Endodermal cell (in vitro differentiated cells): ENCODE measurements at regions not wholly inside any gene's neighbourhood (a gene's known extent, or its start where the extent isn't known, plus 50 kb on each side); places are given as distances from the start of the nearest gene placed in this dataset.

ENCODE experiments used
- DNase-seq: peaks from one replicate; pipeline ENCODE4 v3.0.0-alpha.2; 2017
- H3K27ac ChIP-seq: 2 replicates; pipeline ENCODE4 v1.5.1; 2013; ENCODE audit warnings: mild to moderate bottlenecking, low read depth, low read length, moderate library complexity
- H3K27me3 ChIP-seq: 2 replicates; pipeline ENCODE4 v1.6.1; 2013; ENCODE audit warnings: mild to moderate bottlenecking, low read length, moderate library complexity; ENCODE audit not compliant: insufficient read depth, control insufficient read depth, poor library complexity, severe bottlenecking
- H3K36me3 ChIP-seq: 2 replicates; pipeline ENCODE4 v1.7.0; 2013; ENCODE audit warnings: mild to moderate bottlenecking, low read length, moderate library complexity; ENCODE audit not compliant: control insufficient read depth, insufficient read depth
- H3K4me1 ChIP-seq: one replicate; pipeline ENCODE4 v1.7.0; 2013; ENCODE audit warnings: low read length; ENCODE audit not compliant: control insufficient read depth, insufficient read depth
- H3K4me3 ChIP-seq: 2 replicates; pipeline ENCODE4 v1.5.1; 2013; ENCODE audit warnings: mild to moderate bottlenecking, low read length, moderate library complexity
- H3K9ac ChIP-seq: 2 replicates; pipeline ENCODE4 v1.6.1; 2013; ENCODE audit warnings: mild to moderate bottlenecking, low read length, moderate library complexity; ENCODE audit not compliant: poor library complexity, severe bottlenecking; ENCODE audit errors: extremely low read depth
- H3K9me3 ChIP-seq: 2 replicates; pipeline ENCODE4 v1.6.1; 2013; ENCODE audit warnings: mild to moderate bottlenecking, low read length, moderate library complexity; ENCODE audit not compliant: control insufficient read depth
- H3K27ac Mint-ChIP-seq: 2 replicates; pipeline ENCODE4 v1.8.0; 2020; ENCODE audit warnings: mixed read lengths
- H3K27me3 Mint-ChIP-seq: 2 replicates; pipeline ENCODE4 v1.8.0; 2021; ENCODE audit warnings: mild to moderate bottlenecking, mixed read lengths; ENCODE audit not compliant: insufficient read depth
- H3K36me3 Mint-ChIP-seq: 2 replicates; pipeline ENCODE4 v1.8.0; 2020; ENCODE audit warnings: low read depth, mixed read lengths
- H3K4me1 Mint-ChIP-seq: 2 replicates; pipeline ENCODE4 v1.8.0; 2020; ENCODE audit warnings: mixed read lengths
- H3K4me3 Mint-ChIP-seq: 2 replicates; pipeline ENCODE4 v1.8.0; 2020; ENCODE audit warnings: mild to moderate bottlenecking, moderate library complexity, mixed read lengths
- H3K9me3 Mint-ChIP-seq: 2 replicates; pipeline ENCODE4 v1.8.0; 2020; ENCODE audit warnings: mild to moderate bottlenecking, mixed read lengths
- WGBS, 2 experiments: methylation state at CpG; one replicate each; pipeline versions ENCODE4 v1.1.5 to v1.1.7; 2013; ENCODE audit warnings: missing lambda C conversion rate in 2 of 2, mixed read lengths in 1 of 2; ENCODE audit not compliant: insufficient coverage in 1 of 2, insufficient read length in 1 of 2; 5-methylcytosine and 5-hydroxymethylcytosine counted together
- TF ChIP-seq, protein P1 (sequence below): fragments of 200-600 bp; sonication (generic); conservative IDR thresholded peaks from 2 replicates; pipeline ENCODE4 v1.5.0; 2021; ENCODE audit warnings: antibody characterized with exemption, mild to moderate bottlenecking

DNA sequence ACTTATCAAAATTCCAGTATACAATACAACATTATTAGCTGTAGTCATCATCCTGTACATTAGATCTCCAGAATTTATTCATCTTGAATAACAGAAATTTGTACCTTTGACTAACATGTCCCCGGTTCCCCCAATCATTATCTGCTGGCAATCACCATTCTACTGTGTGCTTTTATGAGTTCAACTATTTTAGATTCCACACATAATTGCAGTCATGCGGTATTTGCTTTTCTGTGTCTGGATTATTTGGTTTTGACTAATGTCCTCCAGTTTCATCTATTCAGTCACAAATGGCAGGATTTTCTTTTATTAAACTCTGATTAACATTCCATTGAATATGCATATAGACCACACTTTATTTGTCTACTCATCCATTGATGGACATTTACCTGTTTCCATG lies 530.7 kb upstream of the SLITRK1 start:
- no peak overlapping the region for H3K27ac Mint-ChIP-seq
- Histone ChIP-seq H3K4me1 (peaks cover 2% of the 10 kb centered on the region), H3K4me3 (no peak overlapping the region), H3K27me3 (no peaks in the 10 kb centered on the region), H3K9ac (no peak overlapping the region), H3K9me3 (peaks cover 18% of the 10 kb centered on the region), H3K27ac (no peak overlapping the region), H3K36me3 (no peaks in the 10 kb centered on the region)
- no peaks in the 10 kb centered on the region for H3K27me3 Mint-ChIP-seq
- 94 to 100% methylated on average over 1 to 2 of the region's 2 CpGs for WGBS, 2 experiments
- DNase-seq, result no peak
- H3K4me3 Mint-ChIP-seq, result no peak overlapping the region
- peaks cover under 1% of the 10 kb centered on the region for H3K4me1 Mint-ChIP-seq
- H3K36me3 Mint-ChIP-seq, result no peaks in the 10 kb centered on the region
- TF ChIP-seq, protein P1, sequence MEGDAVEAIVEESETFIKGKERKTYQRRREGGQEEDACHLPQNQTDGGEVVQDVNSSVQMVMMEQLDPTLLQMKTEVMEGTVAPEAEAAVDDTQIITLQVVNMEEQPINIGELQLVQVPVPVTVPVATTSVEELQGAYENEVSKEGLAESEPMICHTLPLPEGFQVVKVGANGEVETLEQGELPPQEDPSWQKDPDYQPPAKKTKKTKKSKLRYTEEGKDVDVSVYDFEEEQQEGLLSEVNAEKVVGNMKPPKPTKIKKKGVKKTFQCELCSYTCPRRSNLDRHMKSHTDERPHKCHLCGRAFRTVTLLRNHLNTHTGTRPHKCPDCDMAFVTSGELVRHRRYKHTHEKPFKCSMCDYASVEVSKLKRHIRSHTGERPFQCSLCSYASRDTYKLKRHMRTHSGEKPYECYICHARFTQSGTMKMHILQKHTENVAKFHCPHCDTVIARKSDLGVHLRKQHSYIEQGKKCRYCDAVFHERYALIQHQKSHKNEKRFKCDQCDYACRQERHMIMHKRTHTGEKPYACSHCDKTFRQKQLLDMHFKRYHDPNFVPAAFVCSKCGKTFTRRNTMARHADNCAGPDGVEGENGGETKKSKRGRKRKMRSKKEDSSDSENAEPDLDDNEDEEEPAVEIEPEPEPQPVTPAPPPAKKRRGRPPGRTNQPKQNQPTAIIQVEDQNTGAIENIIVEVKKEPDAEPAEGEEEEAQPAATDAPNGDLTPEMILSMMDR, result no peak
- peaks cover 18% of the 10 kb centered on the region for H3K9me3 Mint-ChIP-seq

DNA sequence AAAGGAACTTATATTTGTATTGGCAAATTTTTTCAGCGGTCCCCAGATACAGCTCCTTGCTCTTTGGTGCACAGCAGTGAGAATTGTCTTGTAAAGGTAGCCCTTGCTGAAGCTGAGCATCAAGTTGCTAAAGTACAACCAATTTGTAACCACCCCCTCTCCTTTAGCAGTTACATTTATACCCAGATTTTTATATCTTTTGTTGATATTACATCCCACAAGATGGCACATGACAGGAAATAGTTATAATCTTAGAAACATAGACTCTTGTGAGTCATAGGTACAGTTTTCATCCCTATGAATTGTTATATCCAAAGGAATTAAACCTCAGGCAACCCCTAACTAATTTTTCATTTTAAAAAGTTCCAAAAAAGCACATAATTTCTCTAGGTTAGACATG lies 523.0 kb upstream of the SLITRK1 start:
- Mint-ChIP-seq H3K36me3 (no peaks in the 10 kb centered on the region), H3K27ac (no peak overlapping the region), H3K4me3 (no peak overlapping the region), H3K4me1 (peaks cover 11% of the 10 kb centered on the region), H3K9me3 (peaks cover 6% of the 10 kb centered on the region), H3K27me3 (no peaks in the 10 kb centered on the region)
- Histone ChIP-seq H3K9ac (no peak overlapping the region), H3K9me3 (peaks cover 21% of the 10 kb centered on the region), H3K4me1 (peaks cover 4% of the 10 kb centered on the region), H3K36me3 (no peaks in the 10 kb centered on the region), H3K27me3 (no peaks in the 10 kb centered on the region), H3K27ac (no peak overlapping the region), H3K4me3 (no peak overlapping the region)
- WGBS, 2 experiments, result 100% methylated on average over 1 of the region's 1 CpG; no CpG with 5 or more reads in 1 of the 2 experiments
- TF ChIP-seq, protein P1, result no peak
- no peak for DNase-seq

DNA sequence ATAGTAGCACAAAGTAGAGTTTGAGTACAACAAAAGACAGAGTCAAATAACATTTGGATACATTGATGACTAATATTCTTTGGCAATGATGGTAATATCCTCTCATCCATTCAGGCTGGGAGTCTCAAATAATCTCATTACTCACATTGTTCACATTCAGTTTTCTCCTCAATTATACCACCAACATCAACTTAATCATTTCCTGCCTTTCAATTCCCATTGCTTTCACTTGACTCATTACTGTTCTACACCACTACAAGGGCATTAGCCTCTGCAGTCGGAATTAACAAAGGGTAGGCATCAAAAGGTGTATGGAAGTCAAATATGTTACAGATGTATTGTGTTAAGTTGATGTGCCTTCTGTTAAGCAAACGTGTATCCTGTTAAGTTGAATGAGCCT lies 518.4 kb upstream of the SLITRK1 start:
- Histone ChIP-seq H3K4me1 (no peaks in the 10 kb centered on the region), H3K9me3 (peaks cover 27% of the 10 kb centered on the region), H3K27me3 (no peaks in the 10 kb centered on the region), H3K27ac (no peak overlapping the region), H3K4me3 (no peak overlapping the region), H3K36me3 (no peaks in the 10 kb centered on the region), H3K9ac (no peak overlapping the region)
- Mint-ChIP-seq H3K36me3 (no peaks in the 10 kb centered on the region), H3K27ac (no peak overlapping the region), H3K4me1 (no peaks in the 10 kb centered on the region), H3K4me3 (no peak overlapping the region), H3K9me3 (peaks cover 22% of the 10 kb centered on the region), H3K27me3 (no peaks in the 10 kb centered on the region)
- no peak for DNase-seq
- WGBS, 2 experiments, result 86 to 100% methylated on average over 1 to 2 of the region's 2 CpGs
- TF ChIP-seq, protein P1, result no peak
